Activated CD8-positive, alpha-beta T cell treated with anti-CD3 and anti-CD28 coated beads for 36 hours (primary cell): ENCODE measurements at regions not wholly inside any gene's neighbourhood (a gene's known extent, or its start where the extent isn't known, plus 50 kb on each side); places are given as distances from the start of the nearest gene placed in this dataset.

Source experiments
- ATAC-seq: fragments of 200-7000 bp; cut with Tn5 transposase; one replicate; pipeline ENCODE4 v1.10.0; 2021; ENCODE audit warnings: mild to moderate bottlenecking, moderate library complexity
- CTCF ChIA-PET: fragments of 350-600 bp; sonication (Branson Sonifier 250); formaldehyde crosslinking; loops from one replicate; lab custom pipeline; 2021; ENCODE audit warnings: antibody characterized with exemption; lab: Charles Lee
- POLR2A ChIA-PET: fragments of 350-600 bp; sonication (Branson Sonifier 250); formaldehyde crosslinking; loops from one replicate; lab custom pipeline; 2021; ENCODE audit warnings: antibody characterized with exemption; lab: Charles Lee
- DNase-seq: peaks from one replicate; pipeline ENCODE4 v3.0.0-alpha.2; 2020
- H3K27ac Mint-ChIP-seq: one replicate; pipeline ENCODE4 v1.8.0; 2021; ENCODE audit warnings: mild to moderate bottlenecking, mixed read lengths
- H3K27me3 Mint-ChIP-seq: one replicate; pipeline ENCODE4 v1.8.0; 2021; ENCODE audit warnings: mixed read lengths
- H3K36me3 Mint-ChIP-seq: one replicate; pipeline ENCODE4 v1.8.0; 2021; ENCODE audit warnings: low read depth, mixed read lengths
- H3K4me1 Mint-ChIP-seq: one replicate; pipeline ENCODE4 v1.8.0; 2021; ENCODE audit warnings: low read depth, mixed read lengths
- H3K4me3 Mint-ChIP-seq: one replicate; pipeline ENCODE4 v1.8.0; 2021; ENCODE audit warnings: mild to moderate bottlenecking, moderate library complexity, mixed read lengths
- H3K9me3 Mint-ChIP-seq: one replicate; pipeline ENCODE4 v1.8.0; 2021; ENCODE audit warnings: mixed read lengths
- CTCF ChIP-seq: fragments of 200-600 bp; IDR thresholded peaks from one replicate; pipeline ENCODE4 v1.8.0; 2022; ENCODE audit warnings: antibody characterized with exemption, mild to moderate bottlenecking
- intact Hi-C: fragments of 100-400 bp; cut with micrococcal nuclease; formaldehyde crosslinking; loops from one replicate; pipeline ENCODE4 v1.10.0; 2022

GRCh38 chr22:48302657-48303368 lies 1524.9 kb downstream of the BRD1 start:
- H3K27ac Mint-ChIP-seq = no peak overlapping the region
- no peak for TF ChIP-seq CTCF
- no peaks in the 10 kb centered on the region for H3K27me3 Mint-ChIP-seq
- intact Hi-C loops = no loop called here
- CTCF ChIA-PET = no interaction called here
- ATAC-seq = no peak
- H3K4me3 Mint-ChIP-seq = no peak overlapping the region
- no peaks in the 10 kb centered on the region for H3K4me1 Mint-ChIP-seq
- POLR2A ChIA-PET = no interaction called here
- H3K36me3 Mint-ChIP-seq = no peaks in the 10 kb centered on the region
- no peak for DNase-seq
- no peaks in the 10 kb centered on the region for H3K9me3 Mint-ChIP-seq

- Mint-ChIP-seq H3K4me3 (no peak overlapping the region), H3K4me1 (no peaks in the 10 kb centered on the region), H3K27ac (no peak overlapping the region), H3K27me3 (no peaks in the 10 kb centered on the region), H3K36me3 (no peaks in the 10 kb centered on the region), H3K9me3 (no peaks in the 10 kb centered on the region)
- intact Hi-C loops = no loop called here
- CTCF ChIA-PET = no interaction called here
- DNase-seq (no peak), ATAC-seq (no peak)
- POLR2A ChIA-PET = no interaction called here
- no peak for TF ChIP-seq CTCF
These were observed 1525.8 kb downstream of the BRD1 start for GRCh38 chr22:48301908-48302307.

- TF ChIP-seq CTCF = no peak
- no peak for ATAC-seq
- no peak for DNase-seq
- Mint-ChIP-seq H3K4me3 (no peak overlapping the region), H3K9me3 (no peaks in the 10 kb centered on the region), H3K36me3 (no peaks in the 10 kb centered on the region), H3K27me3 (no peaks in the 10 kb centered on the region), H3K27ac (no peak overlapping the region), H3K4me1 (no peaks in the 10 kb centered on the region)
- ChIA-PET POLR2A (no interaction called here), CTCF (no interaction called here)
- intact Hi-C loops = no loop called here
These were observed 1526.3 kb downstream of the BRD1 start for GRCh38 chr22:48301421-48301820.

- Mint-ChIP-seq H3K27me3 (no peaks in the 10 kb centered on the region), H3K36me3 (no peaks in the 10 kb centered on the region), H3K27ac (no peak overlapping the region), H3K9me3 (no peaks in the 10 kb centered on the region), H3K4me1 (no peaks in the 10 kb centered on the region), H3K4me3 (no peak overlapping the region)
- DNase-seq (no peak), ATAC-seq (no peak)
- intact Hi-C loops = no loop called here
- TF ChIP-seq CTCF = no peak
- ChIA-PET CTCF (no interaction called here), POLR2A (no interaction called here)
These were observed 1526.8 kb downstream of the BRD1 start for GRCh38 chr22:48300877-48301276.

- ATAC-seq (no peak), DNase-seq (no peak)
- Mint-ChIP-seq H3K27ac (no peak overlapping the region), H3K36me3 (no peaks in the 10 kb centered on the region), H3K9me3 (no peaks in the 10 kb centered on the region), H3K27me3 (no peaks in the 10 kb centered on the region), H3K4me1 (no peaks in the 10 kb centered on the region), H3K4me3 (no peak overlapping the region)
- ChIA-PET POLR2A (no interaction called here), CTCF (no interaction called here)
- intact Hi-C loops = no loop called here
- TF ChIP-seq CTCF = no peak
These were observed 1527.9 kb downstream of the BRD1 start for GRCh38 chr22:48299801-48300200.
